ENCODE measurements at regions not wholly inside any gene's neighbourhood (a gene's known extent, or its start where the extent isn't known, plus 50 kb on each side); places are given as distances from the start of the nearest gene placed in this dataset.

- H3K4me1 Mint-ChIP-seq, result peaks cover 3% of the 10 kb centered on the region
These were observed 81.5 kb upstream of the CLDN5 start for GRCh38 chr22:19605508-19606331.

DNA sequence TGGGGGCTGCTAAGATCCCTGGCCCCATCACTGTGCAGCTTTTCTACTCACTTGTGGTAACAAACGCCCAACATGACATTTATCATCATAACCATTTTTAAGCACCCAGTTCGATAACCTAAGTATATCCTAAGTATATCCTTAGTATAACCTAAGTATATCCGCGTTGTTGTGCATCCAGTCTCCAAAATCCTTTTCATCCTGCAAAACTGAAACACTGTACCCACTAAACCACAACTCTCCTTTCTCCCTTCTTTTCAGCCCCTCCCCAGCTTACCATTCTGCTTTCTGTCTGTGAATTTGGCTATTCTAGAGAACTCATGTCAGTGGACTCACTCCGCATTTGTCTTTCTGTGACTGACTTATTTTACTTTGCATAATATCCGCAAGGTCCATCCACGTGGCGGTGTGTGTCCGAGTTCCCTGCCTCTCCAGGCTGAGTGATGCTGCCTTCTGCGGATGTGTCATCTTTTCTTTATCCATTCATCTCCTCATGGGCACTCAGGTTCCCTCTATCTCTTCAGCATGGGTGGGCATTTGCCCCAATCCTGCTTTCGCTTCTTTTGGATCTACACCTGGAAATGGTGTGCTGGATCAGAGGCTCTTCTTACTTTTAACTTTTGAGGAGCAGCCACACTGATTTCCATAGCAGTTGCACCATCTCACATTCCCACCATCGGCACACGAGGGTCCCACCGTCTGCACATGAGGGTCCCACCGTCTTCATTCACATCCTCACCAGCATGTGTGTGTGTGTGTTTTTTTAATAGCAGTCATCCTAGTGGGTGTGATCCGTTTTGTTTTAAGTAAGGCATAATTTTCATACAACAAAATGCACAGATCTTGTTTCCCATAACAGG, 82.4 kb upstream of the CLDN5 start:
- DNase-seq, result no peak
- WGBS (ENCODE audit: insufficient coverage), result 92% methylated on average over 10 of the region's 16 CpGs
- Histone ChIP-seq H3K27ac (ENCODE audit: low read depth in 1 of 2, low read length in 2 of 2) (no peak overlapping the region), H3K79me2 (ENCODE audit: insufficient read depth, low read length) (no peaks in the 10 kb centered on the region), H3K4me3 (replicated peaks in 1 of 3; ENCODE audit: low read depth in 2 of 3, low read length in 3 of 3) (no peak overlapping the region), H3K9me3 (replicated peaks in 1 of 2; ENCODE audit: control insufficient read depth in 1 of 2, insufficient read depth in 1 of 2, low read length in 2 of 2) (no peaks in the 10 kb centered on the region), H2AFZ (ENCODE audit: insufficient read depth, low read depth, low read length, poor library complexity, severe bottlenecking) (no peak overlapping the region), H3K36me3 (replicated peaks in 1 of 2; ENCODE audit: control insufficient read depth in 1 of 2, insufficient read depth in 2 of 2, low read length in 2 of 2) (no peaks in the 10 kb centered on the region), H4K20me1 (ENCODE audit: insufficient read depth, low read length) (no peaks in the 10 kb centered on the region), H3K4me1 (ENCODE audit: control insufficient read depth in 1 of 2, insufficient read depth in 2 of 2, low read length in 2 of 2) (no peaks in the 10 kb centered on the region), H3K27me3 (ENCODE audit: control insufficient read depth in 2 of 2, insufficient read depth in 2 of 2, low read length in 2 of 2) (peaks cover 0 to 6% of the 10 kb centered on the region in 2 donors), H3K4me2 (replicated peaks; ENCODE audit: extremely low read depth, low read length, poor library complexity, severe bottlenecking) (no peak overlapping the region), H3K9ac (ENCODE audit: insufficient read depth, low read length, poor library complexity, severe bottlenecking) (no peak overlapping the region)
- Mint-ChIP-seq H3K4me1 (no peaks in the 10 kb centered on the region), H3K27me3 (ENCODE audit: low read depth in 3 of 3) (peaks cover 9 to 29% (median 14%) of the 10 kb centered on the region in 3 donors), H3K27ac (no peak overlapping the region), H3K9me3 (peaks cover 0 to under 1% (median 0%) of the 10 kb centered on the region in 7 donors), H3K4me3 (no peak overlapping the region), H3K36me3 (no peaks in the 10 kb centered on the region)
- TF ChIP-seq, protein P1, sequence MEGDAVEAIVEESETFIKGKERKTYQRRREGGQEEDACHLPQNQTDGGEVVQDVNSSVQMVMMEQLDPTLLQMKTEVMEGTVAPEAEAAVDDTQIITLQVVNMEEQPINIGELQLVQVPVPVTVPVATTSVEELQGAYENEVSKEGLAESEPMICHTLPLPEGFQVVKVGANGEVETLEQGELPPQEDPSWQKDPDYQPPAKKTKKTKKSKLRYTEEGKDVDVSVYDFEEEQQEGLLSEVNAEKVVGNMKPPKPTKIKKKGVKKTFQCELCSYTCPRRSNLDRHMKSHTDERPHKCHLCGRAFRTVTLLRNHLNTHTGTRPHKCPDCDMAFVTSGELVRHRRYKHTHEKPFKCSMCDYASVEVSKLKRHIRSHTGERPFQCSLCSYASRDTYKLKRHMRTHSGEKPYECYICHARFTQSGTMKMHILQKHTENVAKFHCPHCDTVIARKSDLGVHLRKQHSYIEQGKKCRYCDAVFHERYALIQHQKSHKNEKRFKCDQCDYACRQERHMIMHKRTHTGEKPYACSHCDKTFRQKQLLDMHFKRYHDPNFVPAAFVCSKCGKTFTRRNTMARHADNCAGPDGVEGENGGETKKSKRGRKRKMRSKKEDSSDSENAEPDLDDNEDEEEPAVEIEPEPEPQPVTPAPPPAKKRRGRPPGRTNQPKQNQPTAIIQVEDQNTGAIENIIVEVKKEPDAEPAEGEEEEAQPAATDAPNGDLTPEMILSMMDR (IDR thresholded peaks at IDR 0.05), result no peak
- intact Hi-C loops (cut with micrococcal nuclease), result no loop called here

More at GRCh38 chr22:19605508-19606331, 81.5 kb upstream of the CLDN5 start:
- DNase-seq, result no peak
- H2AFZ ChIP-seq (ENCODE audit: insufficient read depth, low read depth, low read length, poor library complexity, severe bottlenecking), result no peak overlapping the region
- intact Hi-C loops (cut with micrococcal nuclease), result no loop called here
- H3K27me3 ChIP-seq (ENCODE audit: control insufficient read depth in 2 of 2, insufficient read depth in 2 of 2, low read length in 2 of 2), result peaks cover 0 to 6% of the 10 kb centered on the region in 2 donors
- H3K9me3 Mint-ChIP-seq, result peaks cover 0 to 4% (median 2%) of the 10 kb centered on the region in 7 donors
- H3K36me3 Mint-ChIP-seq, result no peaks in the 10 kb centered on the region
- H3K79me2 ChIP-seq (ENCODE audit: insufficient read depth, low read length), result no peaks in the 10 kb centered on the region
- H4K20me1 ChIP-seq (ENCODE audit: insufficient read depth, low read length), result no peaks in the 10 kb centered on the region
- 74% methylated on average over 20 of the region's 28 CpGs for WGBS (ENCODE audit: insufficient coverage)
- TF ChIP-seq, protein P1 (IDR thresholded peaks at IDR 0.05), result no peak
- H3K4me3 ChIP-seq (replicated peaks in 1 of 3; ENCODE audit: low read depth in 2 of 3, low read length in 3 of 3), result no peak overlapping the region
- H3K27ac Mint-ChIP-seq, result no peak overlapping the region
- no peak overlapping the region for H3K9ac ChIP-seq (ENCODE audit: insufficient read depth, low read length, poor library complexity, severe bottlenecking)
- H3K9me3 ChIP-seq (replicated peaks in 1 of 2; ENCODE audit: control insufficient read depth in 1 of 2, insufficient read depth in 1 of 2, low read length in 2 of 2), result no peaks in the 10 kb centered on the region
- no peak overlapping the region for H3K4me3 Mint-ChIP-seq
- H3K4me2 ChIP-seq (replicated peaks; ENCODE audit: extremely low read depth, low read length, poor library complexity, severe bottlenecking), result no peak overlapping the region
- H3K36me3 ChIP-seq (replicated peaks in 1 of 2; ENCODE audit: control insufficient read depth in 1 of 2, insufficient read depth in 2 of 2, low read length in 2 of 2), result no peaks in the 10 kb centered on the region
- H3K4me1 ChIP-seq (ENCODE audit: control insufficient read depth in 1 of 2, insufficient read depth in 2 of 2, low read length in 2 of 2), result no peaks in the 10 kb centered on the region
- no peak overlapping the region for H3K27ac ChIP-seq (ENCODE audit: low read depth in 1 of 2, low read length in 2 of 2)
- peaks cover 9 to 29% (median 15%) of the 10 kb centered on the region in 3 donors for H3K27me3 Mint-ChIP-seq (ENCODE audit: low read depth in 3 of 3)
